ENCODE measurements at regions not wholly inside any gene's neighbourhood (a gene's known extent, or its start where the extent isn't known, plus 50 kb on each side); places are given as distances from the start of the nearest gene placed in this dataset.
"Not testable (repeated sequence)": the region's sequence is repeated elsewhere in the genome, so short reads cannot be mapped to it uniquely, and the experiment has no call there.

GRCh38 chr14:28187902-28188830, 578.4 kb upstream of the FOXG1 start:
- not testable (repeated sequence) for DNase-seq (ENCODE audit: low read depth)

- DNase-seq (ENCODE audit: low read depth), result no peak
These were observed 569.7 kb upstream of the FOXG1 start for GRCh38 chr14:28196878-28197277.

- DNase-seq (ENCODE audit: low read depth), result no peak
These were observed 546.2 kb upstream of the FOXG1 start for GRCh38 chr14:28220391-28220790.

- no peak for DNase-seq (ENCODE audit: low read depth)
These were observed 525.7 kb upstream of the FOXG1 start for GRCh38 chr14:28240909-28241308.

GRCh38 chr14:28242895-28243294, 523.7 kb upstream of the FOXG1 start:
- no peak for DNase-seq (ENCODE audit: low read depth)

GRCh38 chr14:28243600-28243999, 523.0 kb upstream of the FOXG1 start:
- peak; percentile 31 for DNase-seq (ENCODE audit: low read depth)

GRCh38 chr14:28245216-28245615, 521.4 kb upstream of the FOXG1 start:
- DNase-seq (ENCODE audit: low read depth), result no peak

- no peak for DNase-seq (ENCODE audit: low read depth)
These were observed 519.1 kb upstream of the FOXG1 start for GRCh38 chr14:28247491-28247890.

- DNase-seq (ENCODE audit: low read depth), result not testable (repeated sequence)
These were observed 514.5 kb upstream of the FOXG1 start for GRCh38 chr14:28252124-28252523.

GRCh38 chr14:28254768-28255167, 511.8 kb upstream of the FOXG1 start:
- no peak for DNase-seq (ENCODE audit: low read depth)

- DNase-seq (ENCODE audit: low read depth), result no peak
These were observed 502.3 kb upstream of the FOXG1 start for GRCh38 chr14:28264306-28264705.

- no peak for DNase-seq (ENCODE audit: low read depth)
These were observed 494.3 kb upstream of the FOXG1 start for GRCh38 chr14:28272270-28272669.

- no peak for DNase-seq (ENCODE audit: low read depth)
These were observed 486.1 kb upstream of the FOXG1 start for GRCh38 chr14:28280530-28280929.

GRCh38 chr14:28280997-28281598, 485.5 kb upstream of the FOXG1 start:
- no peak for DNase-seq (ENCODE audit: low read depth)

GRCh38 chr14:28284546-28285300, 481.9 kb upstream of the FOXG1 start:
- DNase-seq (ENCODE audit: low read depth), result peak; percentile 19

- peak; percentile 55 for DNase-seq (ENCODE audit: low read depth)
These were observed 471.6 kb upstream of the FOXG1 start for GRCh38 chr14:28294834-28295440.

- DNase-seq (ENCODE audit: low read depth), result no peak
These were observed 469.0 kb upstream of the FOXG1 start for GRCh38 chr14:28297559-28297958.

GRCh38 chr14:28298156-28298555, 468.4 kb upstream of the FOXG1 start:
- DNase-seq (ENCODE audit: low read depth), result peak; percentile 60

GRCh38 chr14:28299227-28299626, 467.4 kb upstream of the FOXG1 start:
- DNase-seq (ENCODE audit: low read depth), result no peak

GRCh38 chr14:28300356-28300755, 466.2 kb upstream of the FOXG1 start:
- no peak for DNase-seq (ENCODE audit: low read depth)

- no peak for DNase-seq (ENCODE audit: low read depth)
These were observed 465.4 kb upstream of the FOXG1 start for GRCh38 chr14:28301179-28301578.

- DNase-seq (ENCODE audit: low read depth), result no peak
These were observed 463.3 kb upstream of the FOXG1 start for GRCh38 chr14:28303248-28303647.
